CD4-positive, alpha-beta T cell treated with Interleukin-1 beta for 1 hour (primary cell): ENCODE measurements at regions not wholly inside any gene's neighbourhood (a gene's known extent, or its start where the extent isn't known, plus 50 kb on each side); places are given as distances from the start of the nearest gene placed in this dataset.
"Not testable (repeated sequence)": the region's sequence is repeated elsewhere in the genome, so short reads cannot be mapped to it uniquely, and the experiment has no call there.

Source experiments
- DNase-seq, 2 donors: peaks; one replicate each; pipeline ENCODE4 v3.0.0-alpha.2; 2020 to 2022

DNA sequence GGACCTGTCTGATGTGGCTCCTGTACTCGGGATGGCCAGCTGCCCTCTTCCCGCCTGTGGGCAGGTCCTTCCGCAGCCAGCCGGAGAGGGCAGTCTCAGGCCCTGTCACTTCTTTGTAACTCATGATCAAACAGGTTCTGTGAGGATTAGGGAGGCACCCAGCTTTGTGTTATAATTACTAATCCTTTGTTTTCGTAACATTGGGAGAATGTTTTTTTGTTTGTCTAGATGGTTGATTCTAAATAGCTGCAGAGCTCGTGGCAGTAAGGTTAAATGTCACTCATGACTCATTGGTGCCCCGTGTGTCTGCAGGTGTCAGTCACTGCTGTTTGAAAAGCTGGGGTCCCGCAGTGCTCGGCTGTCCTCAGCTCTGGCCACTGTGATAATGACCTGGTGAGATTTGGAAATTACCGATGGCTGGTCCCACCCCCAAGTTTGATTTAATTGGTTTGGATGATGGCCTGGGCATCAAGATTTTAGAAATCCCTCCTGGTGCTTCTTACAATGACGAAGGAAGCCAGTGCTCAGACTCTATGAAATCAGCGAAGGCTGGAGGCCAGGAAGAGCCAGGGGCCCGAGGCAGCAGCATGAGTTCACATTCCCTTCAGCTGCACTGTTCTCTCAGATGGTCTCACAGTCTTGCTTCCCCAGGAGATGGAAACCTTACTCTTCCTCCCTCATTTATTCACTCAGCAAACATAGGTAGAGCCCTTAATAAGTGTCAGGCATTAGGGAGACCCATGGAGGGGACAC, 172.8 kb downstream of the VAPA start:
- DNase-seq, result no peak

DNA sequence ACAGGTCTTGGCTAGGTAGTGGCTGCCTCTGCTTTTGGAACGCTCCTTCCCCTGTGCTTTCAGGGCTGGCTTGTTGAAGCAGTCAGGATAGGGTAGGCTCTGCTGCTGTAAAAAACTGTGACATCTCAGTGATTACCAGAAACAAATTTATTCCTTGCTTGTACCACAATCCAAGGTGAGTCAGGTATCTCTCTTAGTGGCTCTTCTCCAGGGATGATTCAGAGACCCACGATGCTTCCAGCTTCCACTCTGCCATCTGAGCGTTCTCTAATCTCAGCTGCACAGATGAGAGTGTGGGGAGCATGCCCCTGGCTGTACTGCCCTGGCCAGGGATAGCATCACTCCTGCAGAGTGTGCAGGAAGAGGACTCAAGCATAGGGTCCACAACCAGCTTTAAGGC, 174.9 kb downstream of the VAPA start:
- no peak for DNase-seq

DNA sequence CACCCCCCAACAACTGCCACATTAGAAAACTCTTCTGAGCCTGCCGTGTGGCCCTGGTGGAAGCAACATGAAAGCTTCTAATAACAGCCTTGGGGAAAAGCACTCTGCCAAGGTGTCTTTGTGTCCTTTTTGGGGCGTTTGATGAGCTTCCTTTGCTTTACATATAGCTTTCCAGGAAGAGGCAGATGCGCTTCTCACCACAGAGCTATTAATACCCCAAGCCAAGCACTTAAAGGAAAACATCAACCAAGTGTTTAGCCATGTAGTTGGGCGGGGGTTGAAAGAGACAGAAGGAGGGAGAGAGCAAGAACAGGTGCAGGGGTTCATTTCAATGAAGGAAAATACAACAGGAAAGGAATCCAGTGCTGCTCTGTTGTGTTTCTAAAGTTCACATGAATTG, 176.1 kb downstream of the VAPA start:
- DNase-seq, result no peak

DNA sequence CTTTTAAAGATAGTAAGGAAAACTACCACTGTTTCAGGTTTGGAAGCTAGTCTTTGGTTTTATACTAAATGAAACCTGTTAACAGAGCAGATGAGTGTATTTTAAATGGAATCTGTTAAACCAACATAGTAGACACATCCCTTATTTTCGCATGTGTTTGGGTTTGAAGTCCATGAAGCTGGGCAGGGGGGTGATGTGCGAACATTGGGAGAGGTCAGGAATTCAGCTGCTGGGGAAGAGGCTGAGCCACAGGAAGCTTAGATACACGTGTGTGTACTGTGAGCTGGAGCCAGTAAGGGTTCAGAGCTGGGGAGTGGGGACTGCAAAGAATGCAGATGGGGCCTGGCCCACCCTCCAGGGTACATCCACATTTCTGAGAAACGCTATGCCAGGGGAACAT, 176.9 kb downstream of the VAPA start:
- DNase-seq, result no peak

DNA sequence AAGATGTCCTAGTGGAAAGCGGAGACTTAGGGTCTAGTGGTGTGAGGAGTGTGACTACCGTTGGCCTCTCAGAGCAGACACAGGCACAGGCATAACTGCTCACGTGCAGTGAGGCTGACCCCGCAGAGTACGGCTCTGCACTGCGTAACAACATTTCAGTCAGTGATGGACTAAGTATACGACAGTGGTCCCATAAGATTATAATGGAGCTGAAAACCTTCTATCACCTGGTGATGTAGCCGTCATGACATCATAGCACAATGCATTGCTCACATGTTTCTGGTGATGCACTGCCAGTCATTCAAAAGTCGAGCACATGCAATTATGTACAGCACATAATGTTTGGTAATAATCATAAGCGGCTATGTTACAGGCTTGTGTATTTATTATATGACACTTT, 179.6 kb downstream of the VAPA start:
- no peak for DNase-seq

DNA sequence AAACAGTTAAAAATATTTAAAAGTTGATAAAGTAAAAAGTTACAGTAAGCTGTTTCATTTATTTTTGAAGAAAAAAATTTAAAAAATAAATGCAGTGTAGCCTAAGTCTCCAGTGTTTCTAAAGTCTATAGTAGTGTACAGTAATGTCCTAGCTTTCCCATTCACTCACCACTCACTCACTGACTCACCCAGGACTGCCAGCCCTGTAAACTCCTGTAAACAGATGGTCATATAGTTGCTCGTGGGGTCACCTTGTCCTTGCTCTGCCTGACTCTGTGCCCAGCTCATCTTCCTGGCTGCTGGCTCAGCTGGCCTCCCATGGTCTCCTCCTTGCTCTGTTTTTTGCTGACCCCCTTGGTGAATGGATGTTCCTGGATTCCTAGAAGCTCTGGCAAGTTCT, 180.3 kb downstream of the VAPA start:
- DNase-seq, result no peak

DNA sequence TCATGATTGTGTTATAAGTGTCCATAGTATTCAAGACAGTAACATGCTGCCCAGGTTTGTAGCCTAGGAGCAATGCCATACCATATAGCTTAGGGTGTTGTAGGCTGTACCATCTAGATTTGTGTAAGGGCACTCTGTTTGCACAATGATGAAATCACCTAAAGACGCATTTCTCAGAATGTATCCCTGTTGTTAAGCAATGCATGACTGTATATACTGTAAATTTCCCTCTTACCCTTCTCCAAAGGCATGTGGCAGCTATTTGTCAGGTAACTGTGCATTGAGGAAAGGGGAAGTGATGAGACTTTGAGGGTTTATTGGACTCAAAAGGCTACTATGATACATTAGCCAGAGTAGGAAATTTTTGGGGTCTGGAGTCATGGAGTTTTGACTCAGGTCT, 180.8 kb downstream of the VAPA start:
- no peak for DNase-seq

DNA sequence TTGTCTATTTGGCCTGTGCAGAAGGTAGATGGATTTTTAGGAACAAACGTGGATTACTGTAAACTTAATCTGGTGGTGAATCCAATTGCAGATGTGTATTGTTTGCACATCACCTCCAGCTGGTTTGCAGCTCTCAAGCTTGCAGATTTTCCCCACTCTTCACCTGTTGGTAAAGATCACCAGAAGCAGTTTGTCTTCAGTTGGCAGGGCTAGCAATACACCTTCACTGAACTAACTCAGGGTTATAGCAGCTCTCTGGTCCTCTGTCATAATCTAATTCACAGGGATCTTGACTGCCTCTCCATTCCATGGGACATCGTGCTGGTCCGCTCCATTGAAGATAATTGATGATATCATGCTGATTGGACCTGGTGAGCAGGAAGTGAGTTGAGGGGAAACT, 181.5 kb downstream of the VAPA start:
- no peak for DNase-seq

DNA sequence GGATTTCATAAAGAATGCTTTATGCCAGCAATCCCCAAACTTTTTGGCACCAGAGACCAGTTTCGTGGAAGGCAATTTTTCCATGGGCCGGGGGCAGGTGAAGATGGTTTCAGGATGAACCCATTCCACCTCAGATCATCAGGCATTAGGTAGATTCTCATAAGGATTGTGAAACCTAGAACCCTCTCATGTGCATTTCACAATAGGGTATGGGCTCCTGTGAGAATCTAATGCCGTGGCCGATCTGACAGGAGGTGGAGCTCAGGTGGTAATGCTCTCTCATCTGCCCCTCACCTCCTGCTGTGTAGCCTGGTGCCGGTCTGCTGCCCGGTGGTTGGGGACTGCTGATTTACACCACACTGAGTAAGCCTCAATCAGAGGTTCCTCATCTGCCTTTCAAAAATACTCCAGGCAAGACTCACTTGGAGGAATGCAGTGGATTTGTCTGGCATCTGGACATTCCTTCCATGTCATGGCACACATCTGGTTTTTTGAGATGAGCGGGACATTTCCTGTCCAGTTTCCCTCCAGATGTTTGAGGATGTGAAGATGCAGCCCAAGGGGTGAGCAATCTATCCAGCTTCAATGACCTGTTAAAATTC, 185.8 kb downstream of the VAPA start:
- DNase-seq, result no peak

DNA sequence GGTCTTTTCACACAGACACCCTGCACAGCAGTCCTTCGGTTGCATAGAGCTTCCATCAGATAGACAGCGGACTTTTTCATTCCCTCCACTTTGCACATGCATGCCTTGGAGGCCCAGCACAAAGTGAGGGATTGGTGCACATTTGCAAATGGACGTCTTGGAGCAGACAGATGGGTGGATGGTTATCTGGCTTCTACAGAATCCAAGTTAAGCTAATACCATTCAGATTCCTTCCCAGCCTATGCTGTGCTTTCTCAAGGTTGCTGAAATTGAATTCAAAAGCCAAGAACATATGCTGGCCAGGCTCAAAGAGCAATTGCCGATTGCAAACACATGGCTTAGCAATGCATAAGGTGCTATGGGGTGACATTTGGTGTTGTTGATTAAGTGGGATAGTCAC, 186.4 kb downstream of the VAPA start:
- DNase-seq, result no peak

DNA sequence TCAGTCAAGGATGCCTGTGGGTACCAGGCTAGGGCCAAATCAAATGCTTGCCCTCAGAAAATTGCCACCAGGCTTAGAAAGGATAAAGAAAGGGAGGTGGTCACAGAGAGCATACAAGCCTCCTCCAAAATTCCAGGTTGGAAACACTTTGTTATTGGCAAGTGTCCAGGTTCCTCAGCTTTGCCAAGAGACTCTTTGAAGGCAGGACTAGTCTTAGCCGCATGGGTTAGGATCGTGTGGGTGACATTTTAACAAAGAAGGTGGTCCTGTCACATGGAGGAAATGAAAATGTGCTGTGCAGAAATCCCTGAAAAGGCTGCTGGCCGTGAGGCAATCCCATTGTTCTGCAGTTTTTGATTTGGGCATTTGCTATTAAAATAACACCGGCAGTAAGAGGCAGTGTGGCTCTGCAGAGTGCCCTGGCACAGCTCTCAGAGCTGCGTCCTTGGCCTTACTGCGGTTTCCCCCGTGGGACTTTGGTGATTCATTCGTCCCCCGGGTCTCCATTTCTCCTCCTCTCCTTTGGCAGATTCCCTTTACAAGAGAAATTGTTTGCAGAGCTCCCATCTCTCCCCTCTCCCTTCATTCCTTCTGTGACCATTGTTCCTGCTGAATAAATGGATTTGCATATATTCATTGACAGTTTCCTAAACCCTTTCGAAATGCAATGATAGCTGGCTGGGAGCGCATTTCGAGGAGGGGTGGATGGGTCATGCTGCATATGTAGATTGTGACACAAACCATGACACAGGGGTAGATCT, 187.3 kb downstream of the VAPA start:
- DNase-seq, result no peak

DNA sequence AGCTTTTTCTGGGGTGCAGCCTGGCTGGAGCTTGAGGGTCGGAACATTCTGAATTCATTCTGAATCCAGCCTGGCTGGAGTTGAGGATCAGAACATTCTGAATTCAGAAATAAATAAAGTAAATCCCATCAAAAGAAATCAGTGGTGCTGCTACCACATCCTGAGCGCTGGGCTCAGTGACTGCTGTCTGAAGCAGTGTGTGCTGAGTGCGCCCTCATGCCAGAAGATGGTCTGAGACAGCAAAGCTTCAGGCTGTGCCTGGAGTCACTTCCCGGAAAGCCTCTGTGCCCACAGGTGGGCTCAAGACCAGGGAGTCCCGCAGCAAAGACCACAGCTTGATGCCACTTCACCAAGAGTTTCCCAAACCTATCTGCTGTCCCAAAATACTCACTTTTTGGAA, 187.9 kb downstream of the VAPA start:
- DNase-seq, result no peak

DNA sequence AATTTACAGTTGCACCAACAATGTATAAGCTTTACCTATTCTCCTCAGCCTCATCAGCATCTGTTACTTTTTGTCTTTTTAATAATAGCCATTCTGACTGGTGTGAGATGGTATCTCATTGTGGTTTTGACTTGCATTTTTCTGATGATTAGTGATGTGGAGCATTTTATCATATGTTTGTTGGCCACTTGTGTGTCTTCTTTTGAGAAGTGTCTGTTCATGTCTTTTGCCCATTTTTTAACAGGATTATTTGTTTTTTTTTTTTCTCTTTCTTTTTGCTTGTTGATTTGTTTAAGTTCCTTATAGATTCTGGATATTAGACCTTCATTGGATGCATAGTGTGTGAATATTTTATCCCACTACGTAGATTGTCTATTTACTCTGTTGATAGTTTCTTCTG, 191.3 kb downstream of the VAPA start:
- not testable (repeated sequence) for DNase-seq

DNA sequence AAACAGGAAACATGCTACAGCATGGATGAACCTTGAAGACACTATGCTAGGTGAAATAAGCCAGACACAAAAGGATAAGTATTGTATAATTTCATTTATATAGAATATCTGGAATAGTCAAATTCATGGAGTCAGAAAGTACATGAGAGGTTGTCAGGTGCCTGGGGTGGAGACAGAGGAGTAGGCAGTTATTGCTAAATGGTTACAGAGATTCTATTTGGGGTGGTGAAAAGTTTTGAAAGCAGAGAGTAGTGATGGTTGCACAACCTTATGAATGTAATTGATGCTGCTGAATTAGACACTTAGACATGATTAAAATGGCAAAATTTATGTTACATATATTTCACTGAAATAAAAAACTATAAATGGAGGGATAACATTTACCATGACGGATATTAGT, 197.4 kb downstream of the VAPA start:
- DNase-seq, result no peak

DNA sequence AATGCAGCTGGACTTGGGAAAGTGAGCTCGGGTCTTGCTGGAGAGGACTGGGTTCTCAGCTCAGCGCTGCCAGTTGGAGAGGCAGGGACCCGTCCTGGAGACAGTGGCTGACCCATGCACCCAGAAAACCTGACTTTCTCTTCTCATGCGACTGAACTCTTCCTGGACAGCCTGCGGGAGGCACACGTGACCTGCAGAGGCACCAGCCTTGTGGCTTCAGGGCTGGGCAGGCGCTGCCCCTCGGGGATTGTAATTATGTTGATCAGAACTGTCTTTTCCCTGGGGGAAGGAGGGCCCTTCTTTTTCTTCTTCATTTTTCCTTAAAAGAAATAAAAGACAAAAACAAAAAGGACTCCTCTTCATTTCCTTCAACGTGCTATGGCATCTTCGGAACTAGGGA, 198.1 kb downstream of the VAPA start:
- no peak for DNase-seq

DNA sequence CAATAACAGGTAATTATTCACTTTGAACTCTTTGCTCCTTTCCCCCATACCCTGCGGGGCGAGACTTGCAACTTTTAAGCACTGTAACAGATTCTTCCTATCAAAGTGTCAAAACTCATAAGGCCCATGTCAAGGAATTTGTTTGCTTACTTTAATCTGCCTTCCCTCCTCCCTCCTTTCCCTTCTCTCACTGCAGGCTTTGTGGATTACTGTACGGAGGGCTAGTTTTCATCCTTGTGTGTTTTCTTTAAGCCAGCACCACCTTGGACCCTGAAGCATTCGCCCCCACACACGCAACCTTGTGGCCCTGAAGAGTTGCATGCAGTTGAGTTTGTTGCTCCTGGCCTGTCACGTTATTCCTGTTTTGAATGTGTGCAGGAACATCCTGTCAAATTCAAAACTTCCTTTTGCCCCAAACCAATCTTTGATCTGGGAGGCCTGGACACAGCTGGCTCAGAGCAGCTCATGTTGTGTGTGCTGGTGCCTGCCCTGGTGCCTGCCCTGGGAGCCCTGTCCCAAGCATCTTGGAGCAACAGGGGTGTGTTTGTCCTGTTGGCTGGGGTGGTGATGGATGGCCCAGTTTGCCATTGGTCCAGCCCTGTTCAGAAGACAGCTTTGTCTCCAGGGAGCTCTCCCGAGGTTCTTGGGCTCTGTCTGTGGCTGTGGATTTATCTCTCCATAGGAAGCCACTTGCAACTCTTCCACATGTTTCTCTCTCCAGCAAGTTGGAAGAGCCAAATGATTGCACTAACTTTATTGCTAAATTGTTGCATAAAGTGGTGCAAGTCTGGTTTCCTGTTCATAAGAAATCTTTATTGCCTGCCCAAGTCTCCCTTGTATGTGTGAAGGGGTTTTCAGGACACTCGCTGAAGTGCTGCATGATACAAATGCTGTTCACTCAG, 199.6 kb downstream of the VAPA start:
- no peak for DNase-seq

DNA sequence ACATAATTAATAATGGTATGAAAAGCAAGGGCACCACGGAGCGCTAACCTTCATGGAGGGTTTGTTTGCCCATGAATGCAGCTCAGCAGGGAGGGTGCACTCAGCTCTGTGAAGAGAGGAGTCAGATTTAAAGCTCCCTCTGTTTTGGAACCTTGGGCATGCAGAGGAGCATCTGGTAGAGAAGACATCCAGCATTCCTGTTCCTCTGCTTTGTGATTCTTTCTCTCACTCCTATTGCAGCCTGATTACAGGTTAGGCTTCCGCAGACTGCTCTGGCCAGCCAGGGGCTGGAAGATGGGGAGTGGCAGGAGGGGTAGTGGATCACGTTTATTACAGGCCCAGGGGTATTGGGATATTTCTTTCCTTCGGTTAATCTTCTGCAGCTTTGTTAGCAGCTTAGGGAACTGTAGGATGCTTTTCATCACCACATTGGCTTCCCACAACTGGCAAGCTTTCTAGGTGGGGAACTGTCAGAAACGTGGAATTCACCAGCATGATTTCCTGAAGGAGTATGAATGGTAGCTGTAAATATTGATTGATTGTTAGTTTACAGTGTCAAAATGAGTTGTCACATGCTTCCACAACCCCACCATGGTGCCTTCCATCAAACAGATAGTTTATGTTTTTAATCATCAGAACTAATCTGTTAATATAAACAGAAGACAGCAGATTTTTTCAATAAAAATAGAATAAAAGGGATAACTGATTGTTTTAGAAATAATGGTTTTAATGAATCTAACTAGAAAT, 201.1 kb downstream of the VAPA start:
- DNase-seq, result no peak

DNA sequence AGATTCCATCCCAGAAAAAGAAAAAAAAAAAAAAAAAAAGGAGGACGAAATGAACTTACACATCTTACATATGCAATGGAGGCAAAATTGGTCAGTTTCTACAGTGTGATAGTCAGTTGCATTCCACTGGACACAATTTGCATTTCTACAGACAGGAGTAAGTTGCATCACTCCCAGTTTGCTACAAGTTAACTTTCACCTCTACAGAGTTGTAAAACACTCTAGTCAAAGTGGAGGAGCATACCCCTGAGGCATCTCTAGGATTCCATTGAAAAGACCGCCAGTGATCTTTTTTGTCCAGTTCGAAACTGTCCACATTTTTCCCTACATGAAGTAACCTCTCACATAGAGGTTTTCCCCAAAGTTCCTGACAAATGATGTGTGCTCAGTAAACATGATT, 202.8 kb downstream of the VAPA start:
- DNase-seq, result no peak

DNA sequence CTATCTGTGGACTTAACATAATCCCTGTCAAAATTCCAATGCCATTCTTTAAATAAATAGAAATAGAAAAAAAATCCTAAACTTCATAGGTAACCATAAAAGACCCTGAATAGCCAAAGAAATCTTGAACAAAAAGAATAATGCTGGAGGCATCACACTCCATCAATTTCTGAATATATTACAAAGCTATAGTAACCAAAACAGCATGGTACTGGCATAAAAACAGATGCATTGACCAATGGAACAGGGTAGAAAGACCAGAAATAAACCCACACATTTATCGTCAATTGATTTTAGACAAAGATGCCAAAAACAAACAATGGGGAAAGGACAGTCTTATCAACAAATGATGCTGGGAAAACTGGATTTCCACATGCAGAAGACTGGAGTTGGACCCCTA, 205.7 kb downstream of the VAPA start:
- DNase-seq, result no peak

DNA sequence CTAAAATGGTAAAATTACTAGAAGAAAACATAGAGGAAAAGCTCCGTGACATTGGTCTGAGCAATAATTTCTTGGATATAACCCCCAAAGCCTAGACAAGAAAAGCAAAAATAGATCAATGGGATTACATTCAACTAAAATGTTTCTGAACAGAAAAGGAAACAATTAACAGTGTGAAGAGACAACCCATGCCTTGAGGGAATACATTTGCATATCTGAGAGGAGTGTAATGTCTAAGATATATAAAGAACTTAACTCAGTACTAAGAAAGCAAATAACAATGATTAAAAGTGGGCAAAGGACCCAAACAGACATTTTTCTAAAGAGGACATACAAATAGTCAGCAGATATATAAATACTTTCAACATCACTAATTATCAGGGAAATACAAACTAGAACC, 206.2 kb downstream of the VAPA start:
- DNase-seq, result no peak

DNA sequence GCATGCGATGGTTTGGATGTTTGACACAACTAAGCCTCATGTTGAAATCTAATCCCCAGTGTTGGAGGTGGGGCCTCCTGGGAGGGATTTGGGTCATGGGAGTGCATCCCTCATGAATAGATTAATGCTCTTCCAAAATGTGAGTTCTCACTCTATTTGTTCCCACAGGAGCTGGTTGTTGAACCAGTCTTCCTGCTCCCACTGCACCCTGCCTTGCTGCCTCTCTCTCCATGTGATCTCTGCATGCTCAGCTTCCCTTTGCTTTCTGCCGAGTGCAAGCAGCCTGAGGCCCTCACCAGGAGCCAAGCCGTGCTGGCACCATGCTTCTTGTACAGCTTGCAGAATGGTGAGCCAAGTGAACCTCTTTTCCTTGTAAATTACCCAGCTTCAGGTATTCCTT, 206.8 kb downstream of the VAPA start:
- no peak for DNase-seq

DNA sequence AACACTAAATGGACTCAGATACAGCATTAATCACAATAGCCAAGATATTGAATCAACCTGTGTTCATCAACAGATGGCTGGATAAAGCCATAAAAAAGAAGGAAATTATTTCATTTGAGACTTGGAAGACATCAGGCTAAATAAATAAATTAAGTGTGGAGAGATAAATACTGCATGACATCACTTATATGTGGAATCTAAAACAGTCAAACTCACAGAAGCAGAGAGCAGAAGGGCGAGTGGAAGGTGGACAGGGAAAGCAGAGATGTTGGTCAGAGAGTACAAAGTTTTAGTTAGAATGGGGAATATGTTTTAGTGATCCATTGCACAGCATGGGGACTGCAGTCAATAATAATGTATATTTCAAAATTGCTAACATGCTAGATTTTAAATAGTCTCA, 207.2 kb downstream of the VAPA start:
- DNase-seq, result no peak
